Neural cell (in vitro differentiated cells): ENCODE measurements at regions not wholly inside any gene's neighbourhood (a gene's known extent, or its start where the extent isn't known, plus 50 kb on each side); places are given as distances from the start of the nearest gene placed in this dataset.

ENCODE experiments used
- H2AFZ ChIP-seq: fragments of 200-600, 300-800 bp; sonication (generic), shearing (Covaris generic); 2 replicates; pipeline ENCODE4 v1.6.0; 2014; ENCODE audit warnings: low read depth, mild to moderate bottlenecking, antibody characterized with exemption, low read length, moderate library complexity
- H3F3A ChIP-seq: fragments of 200-600 bp; shearing (Covaris generic); 2 replicates; pipeline ENCODE4 v1.6.1; 2016; ENCODE audit warnings: mild to moderate bottlenecking, moderate library complexity, mixed read lengths, antibody characterized with exemption, low read length; ENCODE audit not compliant: insufficient read depth, poor library complexity, severe bottlenecking
- H3K27ac ChIP-seq: fragments of 200-600, 300-800 bp; sonication (generic), shearing (Covaris generic); 2 replicates; pipeline ENCODE4 v1.5.1; 2014; ENCODE audit warnings: mild to moderate bottlenecking, low read length, moderate library complexity
- H3K27me3 ChIP-seq: fragments of 300-800, 200-600 bp; sonication (generic), shearing (Covaris generic); 2 replicates; pipeline ENCODE4 v1.6.0; 2014; ENCODE audit warnings: mild to moderate bottlenecking, low read depth, low read length, moderate library complexity; ENCODE audit not compliant: insufficient read depth
- H3K36me3 ChIP-seq: fragments of 300-800, 200-600 bp; sonication (generic), shearing (Covaris generic); 2 replicates; pipeline ENCODE4 v1.5.1; 2014; ENCODE audit warnings: mild to moderate bottlenecking, antibody characterized with exemption, low read length, moderate library complexity; ENCODE audit not compliant: insufficient read depth
- H3K4me2 ChIP-seq: fragments of 300-800, 200-600 bp; sonication (generic), shearing (Covaris generic); 2 replicates; pipeline ENCODE4 v1.6.0; 2014; ENCODE audit warnings: mild to moderate bottlenecking, low read length
- H3K4me3 ChIP-seq: fragments of 300-800, 200-600 bp; sonication (generic), shearing (Covaris generic); 2 replicates; pipeline ENCODE4 v1.5.1; 2014; ENCODE audit warnings: mild to moderate bottlenecking, low read length, moderate library complexity
- H3K79me2 ChIP-seq: fragments of 200-600 bp; shearing (Covaris generic); replicated peaks from 2 replicates; pipeline ENCODE4 v1.6.0; 2014; ENCODE audit warnings: mild to moderate bottlenecking, low read length, moderate library complexity; ENCODE audit not compliant: insufficient read depth
- H3K9ac ChIP-seq: fragments of 300-800, 200-600 bp; sonication (generic), shearing (Covaris generic); 2 replicates; pipeline ENCODE4 v1.6.1; 2016; ENCODE audit warnings: mild to moderate bottlenecking, low read length, mixed read lengths
- H3K9me2 ChIP-seq: fragments of 200-600 bp; shearing (Covaris generic); 2 replicates; pipeline ENCODE4 v1.6.1; 2016; ENCODE audit warnings: mild to moderate bottlenecking, low read length, mixed read lengths; ENCODE audit not compliant: insufficient read depth
- H3K9me3 ChIP-seq: fragments of 200-600, 300-800 bp; sonication (generic), shearing (Covaris generic); 2 replicates; pipeline ENCODE4 v1.6.1; 2016; ENCODE audit warnings: mild to moderate bottlenecking, mixed run types, low read length, moderate library complexity, mixed read lengths
- H4K20me1 ChIP-seq: fragments of 200-600 bp; shearing (Covaris generic); 2 replicates; pipeline ENCODE4 v1.6.1; 2016; ENCODE audit warnings: mild to moderate bottlenecking, mixed run types; ENCODE audit not compliant: insufficient read depth
- EP300 ChIP-seq: fragments of 450-650 bp; conservative IDR thresholded peaks from 2 replicates; pipeline ENCODE4 v1.6.1; 2014; ENCODE audit warnings: antibody characterized with exemption, mild to moderate bottlenecking, moderate library complexity; ENCODE audit not compliant: poor library complexity, severe bottlenecking
- EZH2 ChIP-seq: fragments of 200-600, 300-800 bp; shearing (Covaris generic), sonication (generic); IDR thresholded peaks from 2 replicates; pipeline ENCODE4 v1.6.1; 2014; ENCODE audit warnings: antibody characterized with exemption, low read length, borderline replicate concordance, mild to moderate bottlenecking; ENCODE audit not compliant: insufficient read depth, poor library complexity, severe bottlenecking
- MXI1 ChIP-seq: fragments of 450-650 bp; conservative IDR thresholded peaks from 2 replicates; pipeline ENCODE4 v1.6.1; 2014; ENCODE audit warnings: antibody characterized with exemption, mild to moderate bottlenecking; ENCODE audit not compliant: poor library complexity, severe bottlenecking
- POLR2AphosphoS5 ChIP-seq: IDR thresholded peaks from 2 replicates; pipeline ENCODE4 v1.6.1; 2012
- RAD21 ChIP-seq: fragments of 450-650 bp; conservative IDR thresholded peaks from 2 replicates; pipeline ENCODE4 v1.6.1; 2014; ENCODE audit warnings: antibody characterized with exemption, mild to moderate bottlenecking, moderate library complexity
- REST ChIP-seq: IDR thresholded peaks from 2 replicates; pipeline ENCODE4 v1.6.1; 2012; ENCODE audit warnings: borderline replicate concordance
- SMC3 ChIP-seq: fragments of 450-650 bp; conservative IDR thresholded peaks from 2 replicates; pipeline ENCODE4 v1.6.1; 2014; ENCODE audit warnings: antibody characterized with exemption, mild to moderate bottlenecking, moderate library complexity; ENCODE audit not compliant: poor library complexity
- TAF1 ChIP-seq: IDR thresholded peaks from 2 replicates; pipeline ENCODE4 v1.6.1; 2012; ENCODE audit warnings: low read depth
- TF ChIP-seq, protein P1 (sequence below): fragments of 450-650 bp; IDR thresholded peaks from 2 replicates; pipeline ENCODE4 v1.5.1; 2014; ENCODE audit warnings: antibody characterized with exemption, mild to moderate bottlenecking, moderate library complexity; ENCODE audit not compliant: poor library complexity, severe bottlenecking

DNA sequence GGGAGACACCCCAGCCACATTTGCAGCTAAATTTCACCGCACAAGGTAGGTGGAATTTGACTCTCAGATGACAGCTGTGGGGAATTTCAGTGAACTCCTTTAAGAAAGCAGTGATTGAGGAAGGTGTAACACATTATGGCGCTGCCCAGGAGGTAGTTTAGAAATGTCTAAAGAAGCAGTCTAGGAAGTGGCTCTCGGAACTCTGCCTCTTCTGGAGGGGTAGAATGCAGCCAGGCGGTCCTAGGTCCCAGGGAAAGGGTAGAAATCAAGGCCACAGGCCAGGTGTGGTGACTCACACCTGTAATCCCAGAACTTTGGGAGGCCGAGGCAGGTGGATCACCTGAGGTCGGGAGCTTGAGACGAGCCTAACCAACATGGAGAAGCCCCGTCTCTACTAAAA lies 179.0 kb upstream of the HAAO start:
- no peak overlapping the region for H3K4me2 ChIP-seq
- H4K20me1 ChIP-seq = no peaks in the 10 kb centered on the region
- H3K79me2 ChIP-seq = no peaks in the 10 kb centered on the region
- no peak overlapping the region for H3K4me3 ChIP-seq
- H3K9me2 ChIP-seq = no peaks in the 10 kb centered on the region
- H3K36me3 ChIP-seq = no peaks in the 10 kb centered on the region
- TF ChIP-seq SMC3 = no peak
- no peak for TF ChIP-seq POLR2AphosphoS5
- TF ChIP-seq MXI1 = no peak
- no peak for TF ChIP-seq REST
- H3K27me3 ChIP-seq = no peaks in the 10 kb centered on the region
- H3K9ac ChIP-seq = no peak overlapping the region
- no peaks in the 10 kb centered on the region for H3F3A ChIP-seq
- H3K27ac ChIP-seq = no peak overlapping the region
- no peaks in the 10 kb centered on the region for H3K9me3 ChIP-seq
- H2AFZ ChIP-seq = no peak overlapping the region

- Histone ChIP-seq H3K9me3 (no peaks in the 10 kb centered on the region), H3K4me3 (no peak overlapping the region), H3K27ac (no peak overlapping the region), H3K4me2 (no peak overlapping the region), H4K20me1 (no peaks in the 10 kb centered on the region), H3K9ac (no peak overlapping the region), H2AFZ (no peak overlapping the region), H3K27me3 (no peaks in the 10 kb centered on the region), H3F3A (no peaks in the 10 kb centered on the region), H3K36me3 (no peaks in the 10 kb centered on the region), H3K79me2 (no peaks in the 10 kb centered on the region), H3K9me2 (no peaks in the 10 kb centered on the region)
- TF ChIP-seq SMC3 = no peak
- TF ChIP-seq REST = no peak
- TF ChIP-seq EP300 = no peak
- no peak for TF ChIP-seq EZH2
- no peak for TF ChIP-seq MXI1
- TF ChIP-seq RAD21 = no peak
- no peak for TF ChIP-seq POLR2AphosphoS5
- no peak for TF ChIP-seq TAF1
- TF ChIP-seq, protein P1, sequence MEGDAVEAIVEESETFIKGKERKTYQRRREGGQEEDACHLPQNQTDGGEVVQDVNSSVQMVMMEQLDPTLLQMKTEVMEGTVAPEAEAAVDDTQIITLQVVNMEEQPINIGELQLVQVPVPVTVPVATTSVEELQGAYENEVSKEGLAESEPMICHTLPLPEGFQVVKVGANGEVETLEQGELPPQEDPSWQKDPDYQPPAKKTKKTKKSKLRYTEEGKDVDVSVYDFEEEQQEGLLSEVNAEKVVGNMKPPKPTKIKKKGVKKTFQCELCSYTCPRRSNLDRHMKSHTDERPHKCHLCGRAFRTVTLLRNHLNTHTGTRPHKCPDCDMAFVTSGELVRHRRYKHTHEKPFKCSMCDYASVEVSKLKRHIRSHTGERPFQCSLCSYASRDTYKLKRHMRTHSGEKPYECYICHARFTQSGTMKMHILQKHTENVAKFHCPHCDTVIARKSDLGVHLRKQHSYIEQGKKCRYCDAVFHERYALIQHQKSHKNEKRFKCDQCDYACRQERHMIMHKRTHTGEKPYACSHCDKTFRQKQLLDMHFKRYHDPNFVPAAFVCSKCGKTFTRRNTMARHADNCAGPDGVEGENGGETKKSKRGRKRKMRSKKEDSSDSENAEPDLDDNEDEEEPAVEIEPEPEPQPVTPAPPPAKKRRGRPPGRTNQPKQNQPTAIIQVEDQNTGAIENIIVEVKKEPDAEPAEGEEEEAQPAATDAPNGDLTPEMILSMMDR = no peak
Observed at GRCh38 chr2:42970151-42970550, 177.8 kb upstream of the HAAO start.
